Transverse colon (tissue), 4 donors: ENCODE measurements at regions not wholly inside any gene's neighbourhood (a gene's known extent, or its start where the extent isn't known, plus 50 kb on each side); places are given as distances from the start of the nearest gene placed in this dataset.

Experiments
- DNase-seq: peaks from one replicate; pipeline ENCODE4 v3.0.0-alpha.2; 2019
- H3K27ac ChIP-seq, 4 donors: fragments of 200-600 bp; sonication (generic); 2 replicates each; pipeline ENCODE4 v1.5.1; 2016 to 2018; ENCODE audit warnings: inconsistent platforms in 4 of 4
- H3K27me3 ChIP-seq: fragments of 200-600 bp; sonication (generic); 2 replicates; pipeline ENCODE4 v1.5.1; 2017; ENCODE audit warnings: inconsistent platforms
- H3K36me3 ChIP-seq, 4 donors: fragments of 200-600 bp; sonication (generic); 2 replicates each; pipeline ENCODE4 v1.5.1; 2017 to 2019; ENCODE audit warnings: inconsistent platforms in 4 of 4
- H3K4me1 ChIP-seq, 4 donors: fragments of 200-600 bp; sonication (generic); 2 replicates each; pipeline ENCODE4 v1.5.1; 2017 to 2020; ENCODE audit warnings: inconsistent platforms in 4 of 4
- H3K4me3 ChIP-seq, 4 donors: fragments of 200-600 bp; sonication (generic); 1 replicate in 1 of 4; 2 replicates in 3 of 4; pipeline versions ENCODE4 v1.5.1 to v1.6.1; 2017 to 2019; ENCODE audit warnings: inconsistent platforms in 4 of 4
- H3K9me3 ChIP-seq, 2 donors: fragments of 200-600 bp; sonication (generic); 2 replicates each; pipeline ENCODE4 v1.5.1; 2017 to 2019; ENCODE audit warnings: inconsistent platforms in 2 of 2
- EP300 ChIP-seq: sonication (generic); formaldehyde crosslinking; IDR thresholded peaks from one replicate; pipeline ENCODE4 v1.6.1; 2017; ENCODE audit warnings: antibody characterized with exemption, low read depth
- POLR2A ChIP-seq: fragments of 450-650 bp; IDR thresholded peaks from one replicate; pipeline ENCODE4 v1.6.1; 2016; ENCODE audit warnings: antibody characterized with exemption, mild to moderate bottlenecking, moderate library complexity
- POLR2AphosphoS5 ChIP-seq, 3 donors: sonication (generic); formaldehyde crosslinking; IDR thresholded peaks; one replicate each; pipeline ENCODE4 v1.6.1; 2016; ENCODE audit warnings: antibody characterized with exemption in 3 of 3
- WGBS, 2 donors: methylation state at CpG; one replicate each; pipeline ENCODE4 v1.1.5; 2018; ENCODE audit warnings: low coverage in 1 of 2; 5-methylcytosine and 5-hydroxymethylcytosine counted together
- in situ Hi-C, 4 donors: fragments of 200-750 bp; cut with MboI; loops; one replicate each; pipeline versions ENCODE4 v1.15.0 to v1.15.1; 2017; ENCODE audit warnings: low sequenced_read_pairs in 3 of 4, low pct_ligation_motif_present in 1 of 4, low pct_unique_long_range_greater_than_20kb in 1 of 4
- intact Hi-C: fragments of 100-400 bp; cut with DNase I; formaldehyde crosslinking; loops from one replicate; pipeline ENCODE4 v1.15.1; 2023; ENCODE audit warnings: low total_unique reads
- TF ChIP-seq, protein P1 (sequence below), 5 experiments: fragments of 200-600 bp in 3 of 5; fragments of 450-650 bp in 2 of 5; sonication (generic) in 3 of 5; IDR thresholded peaks; 1 replicate in 2 of 5; 2 replicates in 3 of 5; pipeline ENCODE4 v1.5.1; 2016 to 2017; ENCODE audit warnings: antibody characterized with exemption in 5 of 5, inconsistent platforms in 3 of 5, mild to moderate bottlenecking in 2 of 5, moderate library complexity in 1 of 5

DNA sequence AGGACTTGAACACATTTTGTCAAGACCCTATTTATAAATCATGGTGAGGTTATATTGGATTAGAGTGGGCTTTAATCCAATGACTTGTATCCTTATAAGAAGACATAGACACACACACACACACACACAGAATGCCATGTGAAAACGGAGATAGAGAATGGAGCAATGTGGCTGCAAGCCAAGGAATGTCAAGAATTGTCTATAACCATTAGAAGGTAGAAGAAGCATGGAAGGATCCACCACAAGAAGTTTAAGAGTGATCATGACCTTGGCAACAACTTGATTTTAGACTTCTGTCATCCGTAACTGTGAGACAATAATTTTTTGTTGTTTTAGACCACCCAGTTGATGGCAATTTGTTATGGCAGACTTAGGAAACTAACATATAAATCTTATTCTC, 514.2 kb downstream of the TFEC start:
- no peak for DNase-seq
- H3K27me3 ChIP-seq = no peaks in the 10 kb centered on the region
- H3K36me3 ChIP-seq = no peaks in the 10 kb centered on the region
- in situ Hi-C loops = no loop called here
- H3K27ac ChIP-seq = no peak overlapping the region
- no peaks in the 10 kb centered on the region for H3K4me1 ChIP-seq
- intact Hi-C loops = no loop called here
- no peak for TF ChIP-seq POLR2AphosphoS5 (IDR thresholded peaks at IDR 0.05)
- TF ChIP-seq EP300 = no peak
- TF ChIP-seq, protein P1, sequence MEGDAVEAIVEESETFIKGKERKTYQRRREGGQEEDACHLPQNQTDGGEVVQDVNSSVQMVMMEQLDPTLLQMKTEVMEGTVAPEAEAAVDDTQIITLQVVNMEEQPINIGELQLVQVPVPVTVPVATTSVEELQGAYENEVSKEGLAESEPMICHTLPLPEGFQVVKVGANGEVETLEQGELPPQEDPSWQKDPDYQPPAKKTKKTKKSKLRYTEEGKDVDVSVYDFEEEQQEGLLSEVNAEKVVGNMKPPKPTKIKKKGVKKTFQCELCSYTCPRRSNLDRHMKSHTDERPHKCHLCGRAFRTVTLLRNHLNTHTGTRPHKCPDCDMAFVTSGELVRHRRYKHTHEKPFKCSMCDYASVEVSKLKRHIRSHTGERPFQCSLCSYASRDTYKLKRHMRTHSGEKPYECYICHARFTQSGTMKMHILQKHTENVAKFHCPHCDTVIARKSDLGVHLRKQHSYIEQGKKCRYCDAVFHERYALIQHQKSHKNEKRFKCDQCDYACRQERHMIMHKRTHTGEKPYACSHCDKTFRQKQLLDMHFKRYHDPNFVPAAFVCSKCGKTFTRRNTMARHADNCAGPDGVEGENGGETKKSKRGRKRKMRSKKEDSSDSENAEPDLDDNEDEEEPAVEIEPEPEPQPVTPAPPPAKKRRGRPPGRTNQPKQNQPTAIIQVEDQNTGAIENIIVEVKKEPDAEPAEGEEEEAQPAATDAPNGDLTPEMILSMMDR (IDR thresholded peaks at IDR 0.05) = no peak
- no peak for TF ChIP-seq POLR2A
- H3K9me3 ChIP-seq = no peaks in the 10 kb centered on the region
- 58 to 63% methylated on average over 2 of the region's 2 CpGs for WGBS, 2 donors
- H3K4me3 ChIP-seq = no peak overlapping the region

DNA sequence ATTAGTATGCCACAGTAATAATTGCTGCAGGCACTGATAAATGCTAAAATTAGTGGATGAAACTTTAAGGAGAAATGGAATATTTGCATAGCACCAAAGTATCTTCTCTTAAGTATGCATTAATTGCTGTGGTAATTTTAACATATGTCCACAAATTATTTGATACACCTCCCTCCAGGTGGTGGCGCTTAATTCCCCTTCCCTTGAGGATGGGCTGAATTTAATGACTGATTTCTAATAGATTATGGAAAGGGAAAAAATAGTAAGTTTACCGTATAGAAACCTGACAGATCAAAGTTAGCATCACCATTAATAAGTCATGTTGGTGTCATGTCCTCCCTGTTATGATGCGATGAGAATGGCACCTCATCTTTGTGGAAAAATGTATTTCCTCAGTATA, 519.2 kb downstream of the TFEC start:
- no peak overlapping the region for H3K27ac ChIP-seq
- in situ Hi-C loops = no loop called here

DNA sequence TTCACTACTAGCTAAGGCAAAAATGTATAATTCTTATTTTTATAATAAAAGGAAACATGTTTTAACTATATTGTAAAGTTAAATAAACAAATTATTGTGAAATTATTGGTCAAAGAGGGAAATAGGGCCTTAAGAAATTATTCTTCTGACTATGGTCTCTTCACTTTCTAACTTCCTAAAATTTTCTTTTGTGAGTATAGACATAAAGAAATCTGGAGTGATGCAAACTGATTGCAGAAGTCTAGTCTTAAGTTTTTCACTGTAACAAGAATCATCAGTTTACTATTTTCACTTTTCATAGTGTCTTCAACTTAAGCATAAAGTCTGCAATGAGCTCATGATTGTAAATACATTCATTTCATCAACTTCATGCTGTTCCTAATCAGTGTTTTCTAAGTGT, 525.4 kb downstream of the TFEC start:
- H3K27me3 ChIP-seq = no peaks in the 10 kb centered on the region
- H3K27ac ChIP-seq = no peak overlapping the region
- TF ChIP-seq POLR2A = no peak
- TF ChIP-seq POLR2AphosphoS5 (IDR thresholded peaks at IDR 0.05) = no peak
- TF ChIP-seq EP300 = no peak
- TF ChIP-seq, protein P1 (IDR thresholded peaks at IDR 0.05) = no peak
- no peak overlapping the region for H3K4me3 ChIP-seq
- no peak for DNase-seq
- no peaks in the 10 kb centered on the region for H3K9me3 ChIP-seq
- no peaks in the 10 kb centered on the region for H3K36me3 ChIP-seq
- H3K4me1 ChIP-seq = no peaks in the 10 kb centered on the region
- intact Hi-C loops (no loop called here), in situ Hi-C loops (no loop called here)

More for the DNA sequence above, 519.2 kb downstream of the TFEC start:
- Histone ChIP-seq H3K4me3 (no peak overlapping the region), H3K4me1 (no peaks in the 10 kb centered on the region), H3K27me3 (no peaks in the 10 kb centered on the region), H3K36me3 (no peaks in the 10 kb centered on the region), H3K9me3 (no peaks in the 10 kb centered on the region)
- intact Hi-C loops = no loop called here
- DNase-seq = no peak
- no peak for TF ChIP-seq POLR2A
- TF ChIP-seq, protein P1 (IDR thresholded peaks at IDR 0.05) = no peak
- 93 to 100% methylated on average over 3 of the region's 3 CpGs for WGBS, 2 donors

DNA sequence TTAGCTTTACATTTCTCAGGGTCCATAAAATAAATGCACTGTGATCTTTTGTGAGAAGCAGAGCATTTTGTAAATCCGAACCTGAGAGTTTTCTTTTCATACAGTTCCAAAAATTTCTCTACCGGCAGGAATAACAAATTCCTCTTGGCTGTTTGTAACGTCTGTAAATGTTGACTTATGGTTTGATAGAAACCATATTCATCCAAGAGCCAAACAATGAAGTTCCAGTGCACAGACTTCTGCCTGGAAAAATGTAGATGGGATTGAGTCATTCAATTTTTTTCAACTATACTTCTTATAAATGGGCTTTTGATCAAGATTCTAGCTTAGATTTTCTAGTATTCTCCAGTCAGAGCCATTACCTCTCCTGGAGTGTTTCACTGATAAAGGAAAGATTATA, 530.6 kb downstream of the TFEC start:
- 23 to 31% methylated on average over 3 of the region's 3 CpGs for WGBS, 2 donors
- Histone ChIP-seq H3K4me3 (no peak overlapping the region), H3K4me1 (no peaks in the 10 kb centered on the region), H3K27me3 (no peaks in the 10 kb centered on the region), H3K27ac (no peak overlapping the region), H3K36me3 (no peaks in the 10 kb centered on the region), H3K9me3 (no peaks in the 10 kb centered on the region)
- TF ChIP-seq EP300 = no peak
- intact Hi-C loops (no loop called here), in situ Hi-C loops (no loop called here)
- no peak for DNase-seq

DNA sequence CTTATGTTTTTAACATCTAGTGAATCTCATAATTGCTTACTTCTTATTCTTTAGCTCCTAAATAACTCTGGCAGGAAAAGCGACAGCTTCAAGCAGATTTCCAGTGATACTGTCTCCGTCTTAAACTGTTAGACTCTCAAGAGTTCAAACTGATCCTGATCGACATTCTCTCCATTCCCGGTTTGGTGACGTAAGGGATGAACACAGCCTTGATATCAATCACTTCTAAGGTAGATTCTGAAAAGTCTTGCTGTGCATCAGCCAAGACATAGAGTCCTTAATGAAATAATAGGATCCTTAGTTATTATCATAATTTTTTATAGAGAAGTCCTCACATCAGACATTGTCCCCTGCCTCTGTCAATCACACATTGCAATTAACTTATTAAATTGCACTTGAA, 534.6 kb downstream of the TFEC start:
- no peak for TF ChIP-seq EP300
- TF ChIP-seq POLR2A = no peak
- TF ChIP-seq, protein P1 (IDR thresholded peaks at IDR 0.05) = no peak
- no peak for TF ChIP-seq POLR2AphosphoS5 (IDR thresholded peaks at IDR 0.05)
- no peaks in the 10 kb centered on the region for H3K9me3 ChIP-seq
- 83 to 89% methylated on average over 5 of the region's 5 CpGs for WGBS, 2 donors
- intact Hi-C loops (no loop called here), in situ Hi-C loops (no loop called here)
- no peak for DNase-seq
- no peaks in the 10 kb centered on the region for H3K4me1 ChIP-seq
- H3K27ac ChIP-seq = no peak overlapping the region
- H3K4me3 ChIP-seq = no peak overlapping the region
- H3K36me3 ChIP-seq = no peaks in the 10 kb centered on the region
- H3K27me3 ChIP-seq = no peaks in the 10 kb centered on the region
